ENCODE measurements at regions not wholly inside any gene's neighbourhood (a gene's known extent, or its start where the extent isn't known, plus 50 kb on each side); places are given as distances from the start of the nearest gene placed in this dataset.

- peaks cover 4% of the 10 kb centered on the region for H3K36me3 ChIP-seq (ENCODE audit: insufficient read depth, low read length, poor library complexity, severe bottlenecking)
- no peak overlapping the region for H3K27ac ChIP-seq (ENCODE audit: low read depth, low read length, poor library complexity, severe bottlenecking)
- DNase-seq (ENCODE audit: low spot score), result no peak
- no TSS peak for BruUV-seq (replicated peaks)
- TF ChIP-seq CTCF (conservative IDR thresholded peaks at IDR 0.05; ENCODE audit: low read depth, low read length) (no peak), EZH2 (IDR thresholded peaks at IDR 0.05; ENCODE audit: borderline replicate concordance, low read depth, low read length, poor library complexity, severe bottlenecking) (no peak)
- peaks cover 16% of the 10 kb centered on the region for H3K9me3 ChIP-seq (ENCODE audit: low read depth, low read length, poor library complexity, severe bottlenecking)
- no peak overlapping the region for H3K4me3 ChIP-seq (ENCODE audit: low read depth, low read length, poor library complexity, severe bottlenecking)
- no peaks in the 10 kb centered on the region for H3K27me3 ChIP-seq (replicated peaks; ENCODE audit: insufficient read depth, low read depth, low read length, poor library complexity)
- ChIA-PET POLR2A (ENCODE audit: low non-redundant PET) (no interaction called here), CTCF (no interaction called here)
- H3K4me1 ChIP-seq (ENCODE audit: insufficient read depth, low read length, poor library complexity, severe bottlenecking), result peaks cover 17% of the 10 kb centered on the region
- intact Hi-C loops (cut with micrococcal nuclease; ENCODE audit: unreplicated experiment), result no loop called here
These were observed 895.2 kb upstream of the ZEB2 start for GRCh38 chr2:145415151-145415550.

- TF ChIP-seq CTCF (conservative IDR thresholded peaks at IDR 0.05; ENCODE audit: low read depth, low read length) (no peak), EZH2 (IDR thresholded peaks at IDR 0.05; ENCODE audit: borderline replicate concordance, low read depth, low read length, poor library complexity, severe bottlenecking) (no peak)
- peaks cover 16% of the 10 kb centered on the region for H3K9me3 ChIP-seq (ENCODE audit: low read depth, low read length, poor library complexity, severe bottlenecking)
- H3K4me1 ChIP-seq (ENCODE audit: insufficient read depth, low read length, poor library complexity, severe bottlenecking), result peaks cover 17% of the 10 kb centered on the region
- no peak overlapping the region for H3K27ac ChIP-seq (ENCODE audit: low read depth, low read length, poor library complexity, severe bottlenecking)
- no peaks in the 10 kb centered on the region for H3K27me3 ChIP-seq (replicated peaks; ENCODE audit: insufficient read depth, low read depth, low read length, poor library complexity)
- no peak overlapping the region for H3K4me3 ChIP-seq (ENCODE audit: low read depth, low read length, poor library complexity, severe bottlenecking)
- BruUV-seq (replicated peaks), result no TSS peak
- peaks cover 4% of the 10 kb centered on the region for H3K36me3 ChIP-seq (ENCODE audit: insufficient read depth, low read length, poor library complexity, severe bottlenecking)
- no peak for DNase-seq (ENCODE audit: low spot score)
- POLR2A ChIA-PET (ENCODE audit: low non-redundant PET), result no interaction called here
- CTCF ChIA-PET, result no interaction called here
- intact Hi-C loops (cut with micrococcal nuclease; ENCODE audit: unreplicated experiment), result no loop called here
These were observed 893.5 kb upstream of the ZEB2 start for GRCh38 chr2:145413261-145414030.

- no peak overlapping the region for H3K27ac ChIP-seq (ENCODE audit: low read depth, low read length, poor library complexity, severe bottlenecking)
- no peaks in the 10 kb centered on the region for H3K27me3 ChIP-seq (replicated peaks; ENCODE audit: insufficient read depth, low read depth, low read length, poor library complexity)
- no peak for TF ChIP-seq CTCF (conservative IDR thresholded peaks at IDR 0.05; ENCODE audit: low read depth, low read length)
- TF ChIP-seq EZH2 (IDR thresholded peaks at IDR 0.05; ENCODE audit: borderline replicate concordance, low read depth, low read length, poor library complexity, severe bottlenecking), result no peak
- H3K9me3 ChIP-seq (ENCODE audit: low read depth, low read length, poor library complexity, severe bottlenecking), result peaks cover 16% of the 10 kb centered on the region
- POLR2A ChIA-PET (ENCODE audit: low non-redundant PET), result no interaction called here
- no TSS peak for BruUV-seq (replicated peaks)
- H3K36me3 ChIP-seq (ENCODE audit: insufficient read depth, low read length, poor library complexity, severe bottlenecking), result peaks cover 4% of the 10 kb centered on the region
- no peak overlapping the region for H3K4me3 ChIP-seq (ENCODE audit: low read depth, low read length, poor library complexity, severe bottlenecking)
- CTCF ChIA-PET, result no interaction called here
- H3K4me1 ChIP-seq (ENCODE audit: insufficient read depth, low read length, poor library complexity, severe bottlenecking), result peaks cover 17% of the 10 kb centered on the region
- no peak for DNase-seq (ENCODE audit: low spot score)
- intact Hi-C loops (cut with micrococcal nuclease; ENCODE audit: unreplicated experiment), result no loop called here
These were observed 892.2 kb upstream of the ZEB2 start for GRCh38 chr2:145412155-145412554.
